ENCODE measurements at regions not wholly inside any gene's neighbourhood (a gene's known extent, or its start where the extent isn't known, plus 50 kb on each side); places are given as distances from the start of the nearest gene placed in this dataset.

DNA sequence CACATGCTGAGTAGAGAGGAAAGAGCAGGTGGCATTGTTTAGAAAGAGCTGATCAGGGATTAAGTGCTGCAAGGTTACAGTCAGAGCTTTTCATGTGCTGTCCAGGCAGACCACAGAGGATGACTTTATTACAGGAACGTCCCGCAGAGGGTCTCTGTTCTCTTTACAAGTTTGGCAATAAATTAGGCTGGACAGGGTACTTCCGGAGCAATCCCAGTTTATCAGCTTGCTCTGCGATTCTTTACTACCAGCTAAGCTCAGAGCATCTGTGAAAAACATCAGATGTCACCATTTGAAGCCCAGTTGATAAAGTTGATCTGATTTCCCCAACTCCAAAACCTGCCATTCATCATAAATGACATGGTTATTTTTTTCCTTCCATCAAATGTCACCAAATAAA, 633.1 kb downstream of the NLGN4X start:
- no peaks in the 10 kb centered on the region for H3K27me3 ChIP-seq (ENCODE audit: control insufficient read depth, insufficient read depth, low read length)
- H3K36me3 ChIP-seq (ENCODE audit: control insufficient read depth, insufficient read depth, low read length): no peaks in the 10 kb centered on the region
- no peaks in the 10 kb centered on the region for H3K79me2 ChIP-seq
- TF ChIP-seq, protein P1, sequence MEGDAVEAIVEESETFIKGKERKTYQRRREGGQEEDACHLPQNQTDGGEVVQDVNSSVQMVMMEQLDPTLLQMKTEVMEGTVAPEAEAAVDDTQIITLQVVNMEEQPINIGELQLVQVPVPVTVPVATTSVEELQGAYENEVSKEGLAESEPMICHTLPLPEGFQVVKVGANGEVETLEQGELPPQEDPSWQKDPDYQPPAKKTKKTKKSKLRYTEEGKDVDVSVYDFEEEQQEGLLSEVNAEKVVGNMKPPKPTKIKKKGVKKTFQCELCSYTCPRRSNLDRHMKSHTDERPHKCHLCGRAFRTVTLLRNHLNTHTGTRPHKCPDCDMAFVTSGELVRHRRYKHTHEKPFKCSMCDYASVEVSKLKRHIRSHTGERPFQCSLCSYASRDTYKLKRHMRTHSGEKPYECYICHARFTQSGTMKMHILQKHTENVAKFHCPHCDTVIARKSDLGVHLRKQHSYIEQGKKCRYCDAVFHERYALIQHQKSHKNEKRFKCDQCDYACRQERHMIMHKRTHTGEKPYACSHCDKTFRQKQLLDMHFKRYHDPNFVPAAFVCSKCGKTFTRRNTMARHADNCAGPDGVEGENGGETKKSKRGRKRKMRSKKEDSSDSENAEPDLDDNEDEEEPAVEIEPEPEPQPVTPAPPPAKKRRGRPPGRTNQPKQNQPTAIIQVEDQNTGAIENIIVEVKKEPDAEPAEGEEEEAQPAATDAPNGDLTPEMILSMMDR (IDR thresholded peaks at IDR 0.05): no peak
- no peak overlapping the region for H3K9ac ChIP-seq
- H3K27ac ChIP-seq: no peak overlapping the region
- H3K4me1 ChIP-seq: no peaks in the 10 kb centered on the region
- no peak overlapping the region for H3K4me2 ChIP-seq (ENCODE audit: low read length)
- no peaks in the 10 kb centered on the region for H3K9me3 ChIP-seq (ENCODE audit: control insufficient read depth, low read length)
- no peak overlapping the region for H2AFZ ChIP-seq
- H3K4me3 ChIP-seq (ENCODE audit: low read depth, low read length): no peak overlapping the region

DNA sequence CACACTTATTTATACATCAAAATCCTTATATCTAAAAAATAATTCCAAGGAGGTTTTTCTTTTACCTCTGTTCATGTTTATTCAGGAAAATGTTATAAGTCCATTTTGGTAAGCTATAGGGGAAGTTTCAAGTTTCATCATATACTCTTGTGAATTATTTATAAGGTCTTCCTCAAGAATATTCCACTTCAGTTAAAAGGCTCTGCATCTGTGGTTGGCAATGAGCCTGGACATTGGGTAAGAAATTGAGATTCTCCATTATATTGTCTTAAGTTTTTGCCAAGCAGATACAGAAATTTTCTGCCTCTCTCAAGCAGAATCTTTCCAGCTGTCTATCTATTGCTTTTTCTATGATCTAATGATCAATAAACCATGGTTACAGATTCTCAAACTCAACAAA, 641.9 kb downstream of the NLGN4X start:
- H3K79me2 ChIP-seq: no peaks in the 10 kb centered on the region
- no peaks in the 10 kb centered on the region for H3K27me3 ChIP-seq (ENCODE audit: control insufficient read depth, insufficient read depth, low read length)
- no peaks in the 10 kb centered on the region for H3K4me1 ChIP-seq
- no peak overlapping the region for H2AFZ ChIP-seq
- no peaks in the 10 kb centered on the region for H3K9me3 ChIP-seq (ENCODE audit: control insufficient read depth, low read length)
- H3K4me2 ChIP-seq (ENCODE audit: low read length): no peak overlapping the region
- no peak overlapping the region for H3K9ac ChIP-seq
- no peaks in the 10 kb centered on the region for H3K36me3 ChIP-seq (ENCODE audit: control insufficient read depth, insufficient read depth, low read length)
- no peak overlapping the region for H3K4me3 ChIP-seq (ENCODE audit: low read depth, low read length)
- H3K27ac ChIP-seq: no peak overlapping the region
- TF ChIP-seq, protein P1 (IDR thresholded peaks at IDR 0.05): no peak

- Histone ChIP-seq H3K36me3 (ENCODE audit: control insufficient read depth, insufficient read depth, low read length) (no peaks in the 10 kb centered on the region), H3K9me3 (ENCODE audit: control insufficient read depth, low read length) (no peaks in the 10 kb centered on the region), H3K4me1 (no peaks in the 10 kb centered on the region), H2AFZ (no peak overlapping the region), H3K9ac (no peak overlapping the region), H3K79me2 (no peaks in the 10 kb centered on the region), H3K27ac (no peak overlapping the region), H3K4me3 (ENCODE audit: low read depth, low read length) (no peak overlapping the region), H3K4me2 (ENCODE audit: low read length) (no peak overlapping the region), H3K27me3 (ENCODE audit: control insufficient read depth, insufficient read depth, low read length) (no peaks in the 10 kb centered on the region)
- TF ChIP-seq, protein P1 (IDR thresholded peaks at IDR 0.05): no peak
Measured at GRCh38 chrX:5575407-5575806, 653.3 kb downstream of the NLGN4X start.

DNA sequence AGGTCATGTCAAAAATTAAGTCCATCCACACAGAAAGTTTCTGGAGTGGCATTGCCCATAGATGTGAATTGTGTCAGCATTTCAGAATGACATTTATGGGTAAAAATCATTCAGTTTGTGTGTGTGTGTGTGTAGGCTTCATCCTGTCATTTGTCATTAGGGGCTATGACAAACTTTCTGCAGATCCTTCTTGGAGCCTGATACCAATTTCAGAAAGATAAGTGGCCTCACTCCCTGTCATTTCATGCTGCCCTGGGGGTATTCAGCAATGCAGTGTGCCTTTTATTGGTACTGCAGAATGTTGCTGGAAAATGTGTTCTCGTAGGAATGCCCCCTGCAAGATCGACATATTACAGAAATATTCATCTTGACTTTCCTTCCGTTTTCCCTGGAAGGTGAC, 659.7 kb downstream of the NLGN4X start:
- Histone ChIP-seq H3K4me2 (ENCODE audit: low read length) (no peak overlapping the region), H3K36me3 (ENCODE audit: control insufficient read depth, insufficient read depth, low read length) (no peaks in the 10 kb centered on the region), H3K9ac (no peak overlapping the region), H2AFZ (no peak overlapping the region), H3K27ac (no peak overlapping the region), H3K79me2 (no peaks in the 10 kb centered on the region), H3K4me1 (no peaks in the 10 kb centered on the region), H3K4me3 (ENCODE audit: low read depth, low read length) (no peak overlapping the region), H3K9me3 (ENCODE audit: control insufficient read depth, low read length) (no peaks in the 10 kb centered on the region), H3K27me3 (ENCODE audit: control insufficient read depth, insufficient read depth, low read length) (no peaks in the 10 kb centered on the region)
- TF ChIP-seq, protein P1 (IDR thresholded peaks at IDR 0.05): no peak

- H2AFZ ChIP-seq: no peak overlapping the region
- no peak overlapping the region for H3K9ac ChIP-seq
- no peak overlapping the region for H3K4me3 ChIP-seq (ENCODE audit: low read depth, low read length)
- H3K9me3 ChIP-seq (ENCODE audit: control insufficient read depth, low read length): no peaks in the 10 kb centered on the region
- no peaks in the 10 kb centered on the region for H3K36me3 ChIP-seq (ENCODE audit: control insufficient read depth, insufficient read depth, low read length)
- no peaks in the 10 kb centered on the region for H3K4me1 ChIP-seq
- H3K4me2 ChIP-seq (ENCODE audit: low read length): no peak overlapping the region
- no peak overlapping the region for H3K27ac ChIP-seq
- no peaks in the 10 kb centered on the region for H3K79me2 ChIP-seq
- TF ChIP-seq, protein P1 (IDR thresholded peaks at IDR 0.05): no peak
- no peaks in the 10 kb centered on the region for H3K27me3 ChIP-seq (ENCODE audit: control insufficient read depth, insufficient read depth, low read length)
Measured at GRCh38 chrX:5559386-5559785, 669.3 kb downstream of the NLGN4X start.

All from parathyroid adenoma (tissue), 2 donors.